H9 (cell line): ENCODE measurements at regions not wholly inside any gene's neighbourhood (a gene's known extent, or its start where the extent isn't known, plus 50 kb on each side); places are given as distances from the start of the nearest gene placed in this dataset.

Source experiments
- DNase-seq: peaks from one replicate; pipeline ENCODE4 v3.0.0-alpha.2; 2017
- H2AFZ ChIP-seq: one replicate; pipeline ENCODE4 v1.6.1; 2013; ENCODE audit warnings: mild to moderate bottlenecking, low read length, control low read depth, moderate library complexity
- H2AK5ac ChIP-seq: 2 replicates; pipeline ENCODE4 v1.6.1; 2013; ENCODE audit warnings: low read length, control low read depth, mixed read lengths; ENCODE audit not compliant: insufficient read length
- H2BK120ac ChIP-seq: one replicate; pipeline ENCODE4 v1.6.1; 2013; ENCODE audit warnings: low read depth, mild to moderate bottlenecking, low read length, control low read depth, inconsistent platforms; ENCODE audit not compliant: poor library complexity, severe bottlenecking
- H2BK12ac ChIP-seq: 2 replicates; pipeline ENCODE4 v1.6.1; 2013; ENCODE audit warnings: low read length, control low read depth, mixed read lengths, low read depth; ENCODE audit not compliant: insufficient read length
- H2BK15ac ChIP-seq: 2 replicates; pipeline ENCODE4 v1.6.1; 2013; ENCODE audit warnings: low read depth, low read length, control low read depth
- H2BK20ac ChIP-seq: one replicate; pipeline ENCODE4 v1.6.1; 2013; ENCODE audit warnings: low read depth, mild to moderate bottlenecking, low read length, control low read depth, inconsistent platforms; ENCODE audit not compliant: poor library complexity, severe bottlenecking
- H2BK5ac ChIP-seq: 2 replicates; pipeline ENCODE4 v1.6.1; 2013; ENCODE audit warnings: low read length, control low read depth, mixed read lengths; ENCODE audit not compliant: insufficient read length
- H3K14ac ChIP-seq: 2 replicates; pipeline ENCODE4 v1.6.1; 2013; ENCODE audit warnings: low read length, control low read depth; ENCODE audit not compliant: insufficient read depth
- H3K18ac ChIP-seq: 2 replicates; pipeline ENCODE4 v1.6.1; 2013; ENCODE audit warnings: low read depth, mild to moderate bottlenecking, mixed read lengths, low read length, control low read depth; ENCODE audit not compliant: insufficient read length
- H3K23ac ChIP-seq: 2 replicates; pipeline ENCODE4 v1.6.1; 2013; ENCODE audit warnings: low read length, control low read depth, mixed read lengths, low read depth; ENCODE audit not compliant: insufficient read length
- H3K23me2 ChIP-seq: 2 replicates; pipeline ENCODE4 v1.6.1; 2013; ENCODE audit warnings: low read depth, mild to moderate bottlenecking, mixed read lengths, low read length, control low read depth; ENCODE audit not compliant: insufficient read length, poor library complexity, severe bottlenecking
- H3K27ac ChIP-seq: 2 replicates; pipeline ENCODE4 v1.5.1; 2013; ENCODE audit warnings: low read length, control low read depth, mixed read lengths, low read depth; ENCODE audit not compliant: insufficient read length
- H3K27me3 ChIP-seq: 2 replicates; pipeline ENCODE4 v1.6.1; 2013; ENCODE audit warnings: low read length, control low read depth, inconsistent platforms; ENCODE audit not compliant: insufficient read depth
- H3K4ac ChIP-seq: 2 replicates; pipeline ENCODE4 v1.6.1; 2013; ENCODE audit warnings: low read depth, mild to moderate bottlenecking, control low read depth, inconsistent platforms, low read length, moderate library complexity
- H3K4me1 ChIP-seq: 2 replicates; pipeline ENCODE4 v1.6.1; 2013; ENCODE audit warnings: low read length, control low read depth, inconsistent platforms; ENCODE audit not compliant: insufficient read depth
- H3K4me2 ChIP-seq: 2 replicates; pipeline ENCODE4 v1.6.1; 2013; ENCODE audit warnings: low read length, control low read depth, mixed read lengths; ENCODE audit not compliant: insufficient read length, insufficient read depth
- H3K56ac ChIP-seq: 2 replicates; pipeline ENCODE4 v1.6.1; 2013; ENCODE audit warnings: low read depth, mild to moderate bottlenecking, mixed read lengths, low read length, control low read depth; ENCODE audit not compliant: insufficient read length
- H3K79me1 ChIP-seq: 2 replicates; pipeline ENCODE4 v1.6.1; 2013; ENCODE audit warnings: low read depth, mild to moderate bottlenecking, moderate library complexity, low read length, control low read depth, inconsistent platforms; ENCODE audit not compliant: insufficient read depth, poor library complexity, severe bottlenecking
- H3K79me2 ChIP-seq: 2 replicates; pipeline ENCODE4 v1.6.1; 2013; ENCODE audit warnings: low read length, control low read depth, inconsistent platforms; ENCODE audit not compliant: insufficient read depth
- H3K9ac ChIP-seq: 2 replicates; pipeline ENCODE4 v1.6.1; 2013; ENCODE audit warnings: low read length, control low read depth, mixed read lengths; ENCODE audit not compliant: insufficient read length; ENCODE audit errors: extremely low read depth
- H3K9me3 ChIP-seq: one replicate; pipeline ENCODE4 v1.6.1; 2013; ENCODE audit warnings: low read depth, low read length, inconsistent platforms; ENCODE audit not compliant: control insufficient read depth
- H3T11ph ChIP-seq: one replicate; pipeline ENCODE4 v1.6.1; 2013; ENCODE audit warnings: mild to moderate bottlenecking, low read length, control low read depth, inconsistent platforms
- H4K20me1 ChIP-seq: one replicate; pipeline ENCODE4 v1.6.1; 2013; ENCODE audit not compliant: control insufficient read depth, insufficient read length, insufficient read depth
- H4K5ac ChIP-seq: 2 replicates; pipeline ENCODE4 v1.6.1; 2013; ENCODE audit warnings: low read depth, mild to moderate bottlenecking, mixed read lengths, low read length, control low read depth; ENCODE audit not compliant: insufficient read length
- H4K8ac ChIP-seq: replicated peaks from 2 replicates; pipeline ENCODE4 v1.6.1; 2013; ENCODE audit warnings: low read length, control low read depth, mixed read lengths, low read depth; ENCODE audit not compliant: insufficient read length
- H4K91ac ChIP-seq: 2 replicates; pipeline ENCODE4 v1.6.1; 2013; ENCODE audit warnings: low read depth, mild to moderate bottlenecking, moderate library complexity, mixed read lengths, low read length, control low read depth; ENCODE audit not compliant: insufficient read length
- H3K27ac Mint-ChIP-seq, 3 experiments: 2 replicates in 2 of 3; 3 replicates in 1 of 3; pipeline ENCODE4 v1.8.0; 2020 to 2021; ENCODE audit warnings: mixed read lengths in 3 of 3, mild to moderate bottlenecking in 1 of 3, moderate library complexity in 1 of 3
- H3K27me3 Mint-ChIP-seq: 2 replicates; pipeline ENCODE4 v1.8.0; 2021; ENCODE audit warnings: low read depth, mild to moderate bottlenecking, moderate library complexity, mixed read lengths
- H3K36me3 Mint-ChIP-seq, 3 experiments: 2 replicates in 2 of 3; 3 replicates in 1 of 3; pipeline ENCODE4 v1.8.0; 2020 to 2021; ENCODE audit warnings: low read depth in 3 of 3, mixed read lengths in 3 of 3; ENCODE audit not compliant: insufficient read depth in 1 of 3
- H3K4me1 Mint-ChIP-seq, 2 experiments: 2 replicates each; pipeline ENCODE4 v1.8.0; 2020; ENCODE audit warnings: mixed read lengths in 2 of 2
- H3K4me3 Mint-ChIP-seq, 2 experiments: 2 replicates in 1 of 2; 3 replicates in 1 of 2; pipeline ENCODE4 v1.8.0; 2020 to 2021; ENCODE audit warnings: mild to moderate bottlenecking in 2 of 2, mixed read lengths in 2 of 2, moderate library complexity in 1 of 2
- H3K9me3 Mint-ChIP-seq, 2 experiments: 2 replicates in 1 of 2; 3 replicates in 1 of 2; pipeline ENCODE4 v1.8.0; 2020; ENCODE audit warnings: mild to moderate bottlenecking in 2 of 2, mixed read lengths in 2 of 2, moderate library complexity in 1 of 2
- CTCF ChIP-seq: fragments of 200-600 bp; sonication (generic); conservative IDR thresholded peaks from 3 replicates; pipeline ENCODE4 v1.8.0; 2021; ENCODE audit warnings: antibody characterized with exemption, mild to moderate bottlenecking
- WGBS: extraction: QIAGEN DNeasy Blood & Tissue Kit; methylation state at CpG from one replicate; pipeline ENCODE4 v1.1.7; 2013; ENCODE audit warnings: missing lambda C conversion rate, low lambda C conversion rate, mixed read lengths; ENCODE audit not compliant: insufficient read length; ENCODE audit errors: extremely low coverage; 5-methylcytosine and 5-hydroxymethylcytosine counted together

DNA sequence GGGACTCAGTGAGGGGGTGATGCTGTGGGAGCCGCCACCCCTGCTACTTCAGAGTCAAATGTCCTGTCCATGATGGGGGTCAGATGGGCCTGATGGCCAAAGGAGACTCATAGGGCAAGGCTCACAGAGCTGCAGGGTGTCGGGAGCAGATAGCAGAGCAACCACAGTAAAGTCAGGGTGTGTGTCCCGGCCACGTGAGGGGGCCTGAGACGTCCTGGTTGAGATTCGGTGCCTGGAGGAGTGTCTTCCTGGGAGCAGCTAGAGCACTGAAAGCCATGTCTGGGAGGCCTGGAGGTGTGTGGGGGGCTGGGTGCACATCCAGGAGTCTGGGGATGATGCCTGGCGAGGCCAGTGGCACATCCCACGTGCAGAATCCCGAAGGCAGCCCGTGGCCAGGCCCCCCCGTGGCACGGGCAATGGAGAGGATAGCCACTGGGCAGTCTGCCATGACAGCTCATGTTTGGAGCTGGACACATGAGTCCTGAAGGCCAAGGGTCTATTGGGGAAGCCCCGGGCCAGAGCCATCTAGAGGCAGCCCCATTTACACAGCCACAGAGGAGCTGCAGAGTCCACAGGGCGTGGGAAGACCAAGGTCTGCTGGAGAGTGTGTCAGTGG is 308.0 kb upstream of the SFSWAP start:
- H2BK20ac ChIP-seq: no peak overlapping the region
- no peaks in the 10 kb centered on the region for H3K27me3 ChIP-seq
- no peak overlapping the region for H4K91ac ChIP-seq
- Mint-ChIP-seq H3K36me3 (peaks cover 4 to 10% (median 10%) of the 10 kb centered on the region in 3 experiments; a peak in 6 of 7 replicates), H3K4me3 (no peak overlapping the region), H3K9me3 (peaks cover 29 to 32% of the 10 kb centered on the region in 2 experiments), H3K27ac (no peak overlapping the region), H3K27me3 (peaks cover 28% of the 10 kb centered on the region), H3K4me1 (peaks cover 4 to 7% of the 10 kb centered on the region in 2 experiments)
- no peak overlapping the region for H3K56ac ChIP-seq
- H3K79me2 ChIP-seq: no peaks in the 10 kb centered on the region
- H3K23ac ChIP-seq: no peak overlapping the region
- no peaks in the 10 kb centered on the region for H3K23me2 ChIP-seq
- no peak overlapping the region for H4K8ac ChIP-seq
- no peak overlapping the region for H4K5ac ChIP-seq
- no peaks in the 10 kb centered on the region for H3K4me1 ChIP-seq
- H3K79me1 ChIP-seq: no peaks in the 10 kb centered on the region
- no peaks in the 10 kb centered on the region for H4K20me1 ChIP-seq
- H2BK5ac ChIP-seq: no peak overlapping the region
- no peak overlapping the region for H3K4me2 ChIP-seq
- H3K27ac ChIP-seq: no peak overlapping the region
- no peak for DNase-seq
- no peak overlapping the region for H2BK120ac ChIP-seq
- no peak overlapping the region for H3T11ph ChIP-seq
- no peak overlapping the region for H2AFZ ChIP-seq
- H3K18ac ChIP-seq: no peak overlapping the region
- no peak overlapping the region for H2BK15ac ChIP-seq
- H3K14ac ChIP-seq: no peak overlapping the region
- no peak overlapping the region for H3K9ac ChIP-seq
- no peak overlapping the region for H2AK5ac ChIP-seq
- H2BK12ac ChIP-seq: no peak overlapping the region
- peaks cover 8% of the 10 kb centered on the region for H3K9me3 ChIP-seq
- H3K4ac ChIP-seq: no peak overlapping the region
- TF ChIP-seq CTCF: no peak
- WGBS: no CpG with 5 or more reads among the region's 14 CpGs
